Liver (tissue), 3 donors: ENCODE measurements at regions not wholly inside any gene's neighbourhood (a gene's known extent, or its start where the extent isn't known, plus 50 kb on each side); places are given as distances from the start of the nearest gene placed in this dataset.

Experiments used
- ATF3 ChIP-seq: IDR thresholded peaks from 2 replicates; pipeline ENCODE4 v1.6.1; 2016; ENCODE audit warnings: antibody characterized with exemption
- CTCF ChIP-seq: fragments of 150-350 bp; IDR thresholded peaks from 2 replicates; pipeline ENCODE4 v1.5.1; 2017; ENCODE audit warnings: improper control_type of control experiment, low read depth, low read length; ENCODE audit not compliant: missing input control
- EGR1 ChIP-seq, 2 donors: IDR thresholded peaks; 2 replicates each; pipeline ENCODE4 v1.6.1; 2016 to 2018; ENCODE audit warnings: antibody characterized with exemption in 2 of 2, low read depth in 2 of 2
- FOXA1 ChIP-seq: IDR thresholded peaks from 2 replicates; pipeline ENCODE4 v1.6.1; 2016; ENCODE audit warnings: antibody characterized with exemption
- GABPA ChIP-seq, 2 donors: IDR thresholded peaks in 1 of 2; conservative IDR thresholded peaks in 1 of 2; 2 replicates each; pipeline ENCODE4 v1.6.1; 2016; ENCODE audit warnings: antibody characterized with exemption in 2 of 2, mild to moderate bottlenecking in 1 of 2, moderate library complexity in 1 of 2
- JUND ChIP-seq, 2 donors: IDR thresholded peaks; 2 replicates each; pipeline ENCODE4 v1.6.1; 2016; ENCODE audit warnings: antibody characterized with exemption in 2 of 2
- MAX ChIP-seq: IDR thresholded peaks from 2 replicates; pipeline ENCODE4 v1.6.1; 2016; ENCODE audit warnings: antibody characterized with exemption
- NR2F2 ChIP-seq: IDR thresholded peaks from 2 replicates; pipeline ENCODE4 v1.6.1; 2016; ENCODE audit warnings: antibody characterized with exemption
- RAD21 ChIP-seq, 2 donors: IDR thresholded peaks; 2 replicates each; pipeline ENCODE4 v1.6.1; 2016; ENCODE audit warnings: antibody characterized with exemption in 2 of 2, mild to moderate bottlenecking in 2 of 2
- REST ChIP-seq: IDR thresholded peaks from 2 replicates; pipeline ENCODE4 v1.6.1; 2016; ENCODE audit warnings: antibody characterized with exemption, mild to moderate bottlenecking
- SP1 ChIP-seq: IDR thresholded peaks from 2 replicates; pipeline ENCODE4 v1.6.1; 2018; ENCODE audit warnings: antibody characterized with exemption, mild to moderate bottlenecking
- YY1 ChIP-seq: IDR thresholded peaks from 2 replicates; pipeline ENCODE4 v1.6.1; 2016; ENCODE audit warnings: antibody characterized with exemption, mild to moderate bottlenecking
- ZBTB33 ChIP-seq: IDR thresholded peaks from 2 replicates; pipeline ENCODE4 v1.6.1; 2016; ENCODE audit warnings: antibody characterized with exemption
- donor health status: healthy.
- donor health status: healthy.

GRCh38 chr6:44016131-44016870 lies 111.0 kb downstream of the MRPL14 start:
- TF ChIP-seq CTCF (no peak), MAX (no peak), JUND (IDR thresholded peaks at IDR 0.05) (no peak), ZBTB33 (no peak), NR2F2 (no peak), EGR1 (IDR thresholded peaks at IDR 0.05; ENCODE audit: low read depth in 2 of 2) (no peak), YY1 (no peak), GABPA (IDR thresholded peaks at IDR 0.05 in 1 of 2, conservative IDR thresholded peaks at IDR 0.05 in 1 of 2) (no peak), RAD21 (IDR thresholded peaks at IDR 0.05) (no peak), REST (no peak), FOXA1 (no peak), SP1 (no peak), ATF3 (no peak)
